ENCODE measurements at regions not wholly inside any gene's neighbourhood (a gene's known extent, or its start where the extent isn't known, plus 50 kb on each side); places are given as distances from the start of the nearest gene placed in this dataset.
"Not testable (repeated sequence)": the region's sequence is repeated elsewhere in the genome, so short reads cannot be mapped to it uniquely, and the experiment has no call there.

DNA sequence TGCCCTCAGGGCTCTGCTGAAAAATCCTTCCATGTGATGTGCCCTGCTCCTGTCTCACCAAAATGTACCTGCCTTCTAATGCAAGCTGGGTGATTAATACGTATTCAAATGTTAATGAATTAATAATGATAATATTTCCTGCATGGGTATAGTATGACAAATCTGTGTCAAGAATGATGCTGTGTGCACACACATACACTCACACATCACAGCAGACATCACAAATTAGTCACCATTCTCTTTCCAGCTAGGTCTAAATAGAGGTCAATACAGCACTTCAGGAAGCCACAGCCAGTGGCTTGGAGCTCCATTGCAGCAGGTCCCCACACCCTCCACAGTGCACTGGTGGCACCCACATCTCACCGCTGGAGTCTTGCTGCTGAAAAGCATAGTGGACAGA is 681.2 kb upstream of the NRP1 start:
- no peak for DNase-seq (ENCODE audit: low spot score)

DNA sequence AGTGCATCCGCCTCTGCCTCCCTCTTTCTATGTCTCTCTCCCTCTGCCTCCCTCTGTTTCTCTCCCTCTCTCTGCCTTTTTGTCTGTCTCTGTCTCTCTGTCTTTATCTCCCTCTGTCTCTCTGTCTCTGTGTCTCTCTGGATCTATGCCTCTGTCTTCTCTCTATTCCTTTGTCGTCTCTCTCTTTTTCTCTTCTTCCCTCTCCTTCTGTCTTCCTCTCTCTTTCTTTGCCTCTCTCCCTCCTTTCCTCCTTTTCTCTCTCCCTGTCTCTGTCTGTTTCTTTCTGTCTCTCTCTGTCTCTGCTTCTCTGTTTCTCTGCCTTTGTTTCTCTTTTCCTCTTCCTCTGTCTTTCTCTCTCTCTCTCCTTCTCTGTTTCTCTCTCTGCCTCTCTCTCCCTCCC is 678.8 kb upstream of the NRP1 start:
- DNase-seq (ENCODE audit: low spot score), result no peak

DNA sequence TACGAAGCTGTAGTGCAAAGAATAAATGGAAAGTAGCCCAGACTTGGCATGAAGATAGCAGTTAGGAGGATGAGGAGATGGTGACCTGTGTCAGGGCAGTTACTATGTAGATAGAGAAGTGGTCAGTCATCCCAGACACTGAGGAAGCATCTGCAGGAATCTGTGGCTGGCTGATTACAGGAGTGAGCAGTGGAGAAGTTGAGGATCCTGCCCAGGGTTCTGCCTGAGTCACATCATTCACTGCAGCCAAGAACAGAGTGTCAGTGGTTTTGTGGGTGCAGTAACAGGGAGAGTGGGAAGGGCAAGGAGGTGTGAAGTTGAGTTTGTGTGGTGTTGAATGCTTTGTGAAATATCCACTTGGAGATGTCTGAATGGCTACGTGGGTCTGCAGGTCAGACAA is 676.4 kb upstream of the NRP1 start:
- DNase-seq (ENCODE audit: low spot score), result no peak

DNA sequence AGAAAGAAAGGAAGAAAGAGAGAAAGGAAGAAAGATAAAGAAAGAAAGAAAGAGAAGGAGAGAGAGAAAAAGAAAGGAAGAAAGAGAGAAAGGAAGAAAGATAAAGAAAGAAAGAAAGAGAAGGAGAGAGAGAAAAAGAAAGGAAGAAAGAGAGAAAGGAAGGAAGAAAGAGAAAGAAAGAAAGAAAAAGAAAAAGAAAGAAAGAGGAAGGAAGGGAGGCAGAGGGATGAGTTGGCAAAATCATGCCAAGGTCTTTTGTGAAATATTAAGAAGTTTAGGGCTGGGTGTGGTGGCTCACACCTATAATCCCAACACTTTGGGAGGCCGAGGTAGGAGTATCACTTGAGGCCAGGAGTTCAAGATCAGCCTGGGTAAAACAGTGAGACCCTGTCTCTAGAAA is 675.8 kb upstream of the NRP1 start:
- not testable (repeated sequence) for DNase-seq (ENCODE audit: low spot score)

DNA sequence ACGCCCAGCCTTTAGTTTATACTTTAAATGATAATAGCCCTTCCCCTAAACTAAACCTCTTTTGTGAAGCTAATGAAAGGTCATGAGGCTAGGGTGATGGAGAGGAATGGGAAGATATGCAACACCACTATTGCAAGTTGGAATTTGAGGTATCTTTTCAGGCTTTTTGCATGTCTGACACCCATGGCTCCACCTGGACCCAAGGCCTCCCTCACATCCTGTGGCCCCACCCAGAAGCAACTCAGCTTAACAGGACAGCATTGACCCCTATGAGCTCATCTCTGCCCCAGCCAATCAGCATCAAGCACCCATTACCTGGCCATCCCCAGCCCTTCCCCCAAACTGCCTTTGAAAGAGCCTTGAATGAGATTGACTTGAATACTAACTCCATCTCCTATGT is 674.2 kb upstream of the NRP1 start:
- no peak for DNase-seq (ENCODE audit: low spot score)

DNA sequence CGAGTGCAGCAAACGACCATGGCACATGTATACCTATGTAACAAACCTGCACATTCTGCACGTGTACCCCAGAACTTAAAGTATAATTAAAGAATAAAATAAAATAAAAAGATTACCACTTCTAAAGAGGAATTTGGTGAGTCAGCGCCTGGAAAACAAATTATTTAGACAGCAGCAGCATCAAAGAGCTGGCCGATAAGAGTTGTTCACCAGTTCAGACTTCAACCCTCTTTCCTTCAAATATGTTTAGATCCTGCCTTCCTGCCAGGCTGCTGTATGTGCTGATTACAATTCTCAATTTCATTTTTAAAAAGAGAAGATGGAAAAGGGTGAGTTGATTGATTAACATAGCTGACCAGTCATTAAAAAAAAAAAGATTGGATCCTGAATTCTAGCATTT is 672.0 kb upstream of the NRP1 start:
- DNase-seq (ENCODE audit: low spot score), result no peak

DNA sequence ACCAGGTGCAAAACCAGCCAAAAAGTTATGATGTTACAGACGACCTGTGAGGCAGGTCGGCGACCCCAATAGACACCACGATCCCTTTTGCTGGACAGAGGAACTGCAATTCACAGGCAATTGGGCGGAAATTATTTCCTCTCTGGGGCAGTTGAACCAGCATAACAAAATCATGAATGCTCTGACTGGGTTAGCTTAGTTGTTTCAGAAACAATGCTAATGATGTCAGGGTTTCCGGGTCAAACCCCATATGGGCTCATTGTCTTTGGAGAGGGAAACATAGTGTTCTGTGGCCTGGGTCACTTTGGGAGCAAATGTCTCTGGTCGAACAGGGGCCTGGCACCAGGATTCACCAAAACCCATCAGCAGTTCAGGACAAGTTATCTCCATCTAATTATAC is 669.1 kb upstream of the NRP1 start:
- DNase-seq (ENCODE audit: low spot score), result no peak

DNA sequence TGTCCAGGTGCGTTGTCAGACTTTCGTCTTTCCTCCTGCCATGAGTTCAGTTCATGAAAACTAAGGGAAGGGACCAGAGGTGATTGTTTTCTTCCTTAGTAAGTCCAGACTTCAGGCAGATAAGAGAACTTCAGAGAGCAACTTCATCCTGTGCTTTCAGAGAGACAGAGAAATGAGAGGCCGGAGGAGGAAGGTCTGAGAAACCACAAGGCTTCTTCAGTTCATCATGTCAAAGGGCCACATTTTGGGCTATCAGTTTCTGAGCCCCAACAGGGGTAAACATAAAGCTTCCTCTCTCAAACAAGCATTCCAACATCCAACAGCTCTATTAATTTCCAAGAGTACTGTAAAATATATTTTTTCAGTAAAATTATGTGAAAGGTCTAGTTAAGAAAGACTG is 668.4 kb upstream of the NRP1 start:
- DNase-seq (ENCODE audit: low spot score), result no peak

DNA sequence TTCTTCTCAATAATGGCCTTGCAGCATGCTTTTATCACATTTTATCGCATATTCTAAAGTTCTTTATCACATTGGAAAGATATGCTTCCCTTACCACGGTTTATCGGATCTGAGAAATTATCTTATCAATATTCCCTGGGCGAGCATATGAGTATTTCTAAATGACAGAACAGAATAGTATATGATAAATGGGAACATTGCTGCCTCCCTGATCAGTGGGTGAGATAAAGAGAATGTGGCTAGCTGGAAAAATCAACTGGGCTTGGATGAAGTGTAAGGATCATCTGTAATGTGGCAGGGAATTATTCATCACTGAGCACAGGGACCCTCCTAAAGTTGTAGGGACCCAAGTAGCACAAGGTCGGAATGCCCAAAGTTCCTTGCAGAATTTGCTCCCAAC is 667.4 kb upstream of the NRP1 start:
- DNase-seq (ENCODE audit: low spot score), result no peak

DNA sequence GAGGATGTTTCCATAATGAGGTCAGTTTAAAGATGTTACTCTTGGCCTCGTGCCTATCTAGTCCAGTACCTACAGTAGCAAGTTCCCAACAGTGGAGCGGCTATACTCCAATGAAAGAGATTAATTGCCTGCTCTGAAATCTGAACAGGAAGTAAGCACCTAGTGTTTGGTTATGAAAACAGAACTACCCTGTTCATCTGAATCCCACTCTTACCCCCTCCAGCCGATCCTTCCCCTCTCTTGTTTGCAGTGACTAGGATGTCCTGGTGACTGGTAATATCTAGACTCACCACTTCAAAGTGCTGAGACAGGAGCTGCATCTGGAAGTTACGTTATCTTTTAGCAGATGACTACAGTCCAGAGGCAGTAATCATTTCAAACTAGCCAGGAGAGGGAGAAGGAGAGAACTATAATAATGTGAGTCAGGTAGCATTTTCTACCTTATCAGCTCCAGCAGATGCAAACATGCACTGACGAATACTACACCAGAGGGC is 666.7 kb upstream of the NRP1 start:
- no peak for DNase-seq (ENCODE audit: low spot score)

DNA sequence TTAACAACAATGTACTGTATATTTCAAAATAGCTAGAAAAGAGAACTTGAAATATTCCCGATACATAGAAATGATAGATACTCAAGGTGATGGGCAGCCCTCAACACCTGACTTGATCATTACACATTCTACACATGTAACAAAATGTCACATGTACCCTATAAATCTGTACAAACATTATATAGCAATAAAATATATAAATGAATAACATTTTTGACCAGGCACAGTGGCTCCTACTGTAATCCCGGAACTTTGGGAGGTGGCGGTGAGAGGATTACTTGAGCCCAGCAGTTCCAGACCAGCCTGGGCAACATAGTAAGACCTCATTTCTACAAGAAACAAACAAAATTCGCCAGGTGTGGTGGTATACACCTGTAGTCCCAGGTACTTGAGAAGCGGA is 659.5 kb upstream of the NRP1 start:
- DNase-seq (ENCODE audit: low spot score), result no peak

DNA sequence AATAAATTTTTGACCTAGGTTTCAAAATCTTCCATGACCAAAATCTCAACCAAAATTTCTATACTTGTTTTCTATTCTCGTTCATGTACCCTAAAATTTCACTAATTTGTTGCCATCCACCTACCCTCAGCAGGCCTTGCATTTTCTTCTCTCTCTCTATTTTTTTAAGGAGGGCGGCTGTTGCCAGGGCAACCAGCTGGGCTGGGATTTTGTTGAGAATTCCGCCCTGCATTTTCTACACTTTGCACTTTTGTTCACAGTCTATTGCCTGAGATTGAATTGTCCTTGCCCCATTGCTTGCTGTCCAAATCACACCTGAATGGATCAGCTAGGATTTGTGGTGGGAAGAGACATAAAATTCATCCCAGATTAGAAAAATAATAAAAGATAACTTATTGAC is 657.5 kb upstream of the NRP1 start:
- no peak for DNase-seq (ENCODE audit: low spot score)

DNA sequence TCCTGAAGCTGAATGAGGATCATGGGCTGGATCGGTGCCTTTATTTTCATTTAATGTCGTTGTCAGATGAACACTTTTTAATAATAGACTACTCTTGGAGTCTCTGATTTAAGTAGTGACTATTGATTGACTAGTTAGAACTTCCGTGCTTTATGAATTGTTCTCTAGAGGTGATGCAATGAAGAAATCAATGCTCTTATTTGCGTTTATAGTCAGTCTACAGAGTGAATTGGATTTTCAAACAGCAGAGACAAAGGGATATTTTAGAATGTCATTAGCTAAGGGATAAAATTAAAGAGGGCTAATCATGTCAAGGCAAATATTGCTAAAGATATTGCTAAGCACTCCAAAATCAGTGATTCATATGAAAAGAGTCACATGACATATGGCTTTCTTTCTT is 652.0 kb upstream of the NRP1 start:
- no peak for DNase-seq (ENCODE audit: low spot score)

DNA sequence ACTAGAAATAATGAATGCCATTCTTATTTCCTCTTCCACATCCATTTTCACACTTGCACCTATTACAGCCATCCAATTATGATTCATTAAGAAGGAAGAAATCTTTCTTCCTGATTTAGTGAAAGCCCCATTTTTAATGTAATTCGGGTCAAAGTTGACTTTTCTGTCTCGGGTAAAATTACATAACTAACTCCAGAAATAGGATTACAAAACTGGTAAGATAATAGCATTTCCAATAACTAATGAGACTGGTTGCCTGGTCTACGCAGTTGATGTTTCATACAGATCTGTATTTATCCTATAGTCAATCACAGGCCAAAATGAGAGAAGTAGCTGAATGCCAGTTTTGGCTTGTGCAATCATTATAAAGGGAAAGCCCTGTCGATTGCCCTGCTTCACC is 651.5 kb upstream of the NRP1 start:
- no peak for DNase-seq (ENCODE audit: low spot score)

DNA sequence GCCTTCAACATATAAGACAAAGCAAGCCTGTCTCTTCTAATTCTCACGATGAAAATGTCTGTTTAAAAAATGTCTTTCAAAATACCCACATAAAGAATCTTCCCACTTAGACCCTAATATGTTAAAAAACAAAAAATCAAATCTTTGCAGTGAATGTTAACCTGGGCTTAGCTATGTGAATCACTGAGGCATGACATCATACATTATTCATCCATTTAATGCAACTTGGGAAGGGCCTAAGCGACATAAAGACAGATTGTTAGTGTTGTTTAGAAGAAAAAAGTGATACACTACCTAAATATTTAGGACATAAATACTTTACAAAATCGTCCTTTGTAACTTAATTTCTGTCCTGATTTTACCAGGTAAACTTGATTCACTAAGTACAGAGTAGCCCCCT is 648.5 kb upstream of the NRP1 start:
- no peak for DNase-seq (ENCODE audit: low spot score)

DNA sequence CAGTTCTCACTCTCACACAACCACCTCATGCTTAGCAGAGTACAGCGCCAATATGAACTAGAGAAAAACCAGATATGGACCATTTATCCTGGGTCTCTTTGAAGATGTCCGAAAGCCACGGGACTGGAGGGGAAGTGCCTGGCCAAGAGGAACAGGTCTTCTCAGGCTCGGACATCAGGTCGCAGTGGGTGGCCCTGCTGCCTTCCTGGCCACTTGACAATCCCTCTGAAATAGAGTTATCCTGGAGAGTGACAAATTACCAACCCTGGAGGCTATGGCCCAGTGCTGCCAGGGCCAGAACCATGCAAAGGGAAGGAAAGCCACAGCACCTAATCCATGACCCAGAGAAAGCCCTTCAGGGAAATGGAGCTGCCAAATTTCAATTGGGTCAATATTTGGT is 646.8 kb upstream of the NRP1 start:
- no peak for DNase-seq (ENCODE audit: low spot score)

DNA sequence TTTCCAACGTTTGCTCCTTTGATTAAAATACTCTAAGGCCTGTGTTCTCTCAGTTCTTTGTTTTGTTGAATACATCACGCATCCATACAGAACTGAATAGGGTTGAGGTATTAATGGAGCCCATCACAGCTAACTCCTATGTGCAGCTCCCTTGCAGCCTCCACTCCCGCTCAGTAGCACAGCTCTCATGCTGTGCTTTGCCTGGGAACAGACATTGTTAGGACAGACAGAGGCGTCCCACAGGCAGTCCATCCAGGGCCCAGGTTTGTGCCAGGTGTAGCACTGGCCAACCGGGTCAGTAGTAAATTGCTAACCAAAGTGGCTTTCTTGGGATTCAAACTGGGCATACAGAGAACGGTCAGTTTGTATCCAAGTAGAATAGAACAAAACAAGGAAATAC is 644.7 kb upstream of the NRP1 start:
- no peak for DNase-seq (ENCODE audit: low spot score)

DNA sequence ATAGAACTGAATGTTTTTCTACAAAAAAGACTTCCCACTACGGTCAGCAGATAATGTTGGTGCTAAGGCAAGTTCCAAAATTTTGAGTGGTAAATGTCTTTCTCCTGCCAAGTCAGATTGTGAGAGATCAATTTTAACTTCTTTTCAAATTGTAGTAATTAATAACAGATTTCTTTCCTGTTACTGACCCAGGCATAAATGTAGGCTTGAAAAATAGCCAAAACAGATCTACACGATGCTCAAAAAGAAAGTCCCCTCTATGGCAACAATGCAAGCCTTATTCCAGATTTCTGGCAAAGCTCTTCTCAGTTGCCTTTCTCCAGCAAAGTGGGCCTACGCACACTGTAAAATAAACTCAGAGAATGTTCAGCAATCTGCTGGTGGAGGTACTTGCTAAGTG is 641.0 kb upstream of the NRP1 start:
- DNase-seq (ENCODE audit: low spot score), result no peak

DNA sequence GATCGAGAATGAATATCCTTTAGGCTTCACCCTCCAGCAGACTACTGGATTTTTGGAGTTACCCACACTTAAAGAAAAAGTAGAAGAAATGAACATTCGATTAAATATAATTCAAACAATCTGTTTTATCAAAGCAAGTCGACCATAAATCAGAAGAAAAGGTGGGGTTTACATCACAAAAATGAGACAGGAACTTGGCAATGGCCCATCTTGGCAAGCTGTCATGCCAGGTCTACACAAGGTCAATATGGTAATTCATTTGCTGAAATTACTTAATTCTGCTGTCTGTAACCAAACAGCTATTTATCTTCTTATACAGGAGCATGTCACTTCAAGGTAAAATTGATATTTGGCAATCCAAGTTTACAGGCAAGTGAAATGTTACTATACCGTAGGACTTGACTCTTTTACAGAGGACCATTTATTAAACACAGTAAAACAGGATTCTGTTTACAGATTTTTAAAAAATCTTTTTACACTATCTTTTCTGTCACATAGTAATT is 640.6 kb upstream of the NRP1 start:
- DNase-seq (ENCODE audit: low spot score), result no peak

DNA sequence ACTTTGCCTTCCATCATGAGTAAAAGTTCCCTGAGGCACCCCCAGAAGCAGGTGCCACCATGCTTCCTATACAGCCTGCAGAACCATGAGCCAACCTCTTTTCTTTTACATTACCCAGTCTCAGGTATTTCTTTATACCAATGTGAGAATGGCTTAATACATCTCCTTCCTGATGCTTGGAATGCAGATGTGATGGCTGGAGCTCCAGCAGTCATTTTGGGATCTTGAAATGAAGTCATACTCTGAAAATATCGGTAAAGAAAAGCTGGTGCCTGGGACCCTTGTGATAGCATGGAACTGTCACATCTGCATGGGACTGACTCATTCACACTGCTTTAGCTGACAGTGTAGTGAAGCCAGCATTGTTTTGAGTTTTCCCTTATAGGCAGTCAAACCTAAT is 634.5 kb upstream of the NRP1 start:
- no peak for DNase-seq (ENCODE audit: low spot score)

DNA sequence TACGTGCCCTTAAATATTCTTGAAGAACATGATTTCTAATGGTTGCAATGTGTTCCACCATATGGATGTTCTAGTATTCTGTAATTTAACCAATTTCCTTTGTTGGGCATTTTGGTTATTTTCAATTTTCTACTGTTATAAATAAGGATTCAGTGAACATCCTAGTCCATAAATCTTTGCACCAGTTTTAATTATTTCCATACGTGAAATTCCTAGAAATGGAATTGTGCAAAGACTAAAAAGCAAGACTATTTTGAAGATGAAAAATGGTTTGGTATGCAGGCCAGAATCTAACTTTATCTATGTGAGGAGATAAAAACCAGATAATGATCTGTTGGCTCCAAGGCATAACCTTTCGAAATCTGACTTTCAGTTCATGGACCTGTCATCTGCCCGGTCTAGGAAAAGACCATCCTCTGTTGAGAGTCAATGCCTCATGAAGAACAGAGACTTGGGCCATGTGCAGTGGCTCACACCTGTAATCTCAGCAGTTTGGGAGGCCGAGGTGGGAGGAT is 633.2 kb upstream of the NRP1 start:
- no peak for DNase-seq (ENCODE audit: low spot score)

DNA sequence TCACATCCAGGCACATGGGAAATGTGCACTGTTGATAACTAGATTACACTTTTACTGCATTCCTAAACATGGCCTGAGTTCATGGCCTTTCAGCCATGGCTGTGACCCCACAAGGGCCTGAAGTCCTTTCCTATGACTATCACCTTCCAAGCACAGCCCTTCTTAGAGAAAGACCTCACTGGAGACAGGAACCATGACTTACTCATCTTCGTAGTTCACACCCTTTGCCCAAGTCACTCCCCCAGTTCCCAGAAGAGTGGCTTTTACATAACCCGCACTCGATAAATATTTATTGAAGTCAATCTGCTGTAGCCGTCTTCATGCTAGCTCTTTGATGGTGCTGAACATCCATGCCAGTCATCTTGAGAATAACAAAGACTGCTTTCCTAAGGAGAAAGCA is 632.5 kb upstream of the NRP1 start:
- no peak for DNase-seq (ENCODE audit: low spot score)

DNA sequence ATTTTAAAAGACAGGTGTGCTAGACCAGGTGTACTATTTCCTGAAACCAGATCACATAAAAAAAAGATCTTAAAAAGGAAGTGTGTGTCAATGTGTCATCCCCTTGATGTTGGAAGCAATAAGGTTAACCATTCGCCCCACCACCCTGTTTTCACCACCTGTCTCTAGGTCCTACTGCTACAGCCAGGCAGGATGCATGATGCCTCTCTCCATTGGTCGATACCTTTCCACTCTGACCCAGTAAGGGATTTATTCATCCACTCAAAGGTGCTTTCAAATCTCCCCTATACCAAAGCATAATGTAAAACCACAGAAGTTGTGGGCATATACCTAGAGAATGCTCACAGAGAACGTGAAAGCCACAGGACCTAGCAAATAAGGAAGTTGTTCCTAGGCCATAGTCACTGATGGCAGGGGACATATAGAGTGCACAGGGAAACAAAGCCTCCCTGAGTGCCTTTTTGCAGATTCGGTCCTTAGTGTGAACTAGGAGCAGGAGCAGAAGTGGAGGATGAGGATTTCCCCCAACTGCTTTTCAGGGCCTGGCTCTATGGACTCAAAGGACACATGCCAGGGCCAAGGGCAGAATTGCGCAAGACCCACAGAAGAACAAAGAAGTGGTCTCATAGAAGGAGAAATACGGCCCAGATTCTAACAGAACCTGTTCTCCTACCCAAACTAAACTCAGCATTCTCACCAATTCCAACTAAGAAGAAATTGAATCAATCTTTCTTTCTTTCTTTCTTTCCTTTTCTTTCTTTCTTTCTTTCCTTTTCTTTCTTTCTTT is 631.5 kb upstream of the NRP1 start:
- DNase-seq (ENCODE audit: low spot score), result no peak

DNA sequence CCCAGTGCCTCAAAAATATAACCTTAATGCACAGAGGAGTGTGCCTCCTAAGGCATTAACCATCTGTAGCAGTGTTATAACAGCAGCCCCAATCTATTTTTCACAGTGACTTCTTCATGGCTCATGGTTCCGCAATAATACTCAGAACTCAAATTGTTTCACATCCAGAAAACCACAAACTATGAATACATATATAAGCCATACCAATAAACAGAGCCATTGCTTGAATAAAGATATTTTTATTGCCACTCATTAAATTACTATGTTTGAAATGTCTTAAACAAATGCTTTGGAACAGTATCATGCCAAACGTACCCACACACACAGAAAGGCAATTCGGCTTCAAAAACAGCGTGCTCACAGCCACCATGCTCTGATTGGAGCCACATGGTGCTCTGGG is 629.3 kb upstream of the NRP1 start:
- DNase-seq (ENCODE audit: low spot score), result no peak
